CD4-positive, alpha-beta T cell (primary cell): ENCODE measurements at regions not wholly inside any gene's neighbourhood (a gene's known extent, or its start where the extent isn't known, plus 50 kb on each side); places are given as distances from the start of the nearest gene placed in this dataset.

Source experiments
- ATAC-seq: fragments of 200-7000 bp; cut with Tn5 transposase; one replicate; pipeline ENCODE4 v1.10.0; 2022; ENCODE audit warnings: mild to moderate bottlenecking; ENCODE audit not compliant: poor library complexity
- CTCF ChIA-PET: fragments of 350-600 bp; sonication (Branson Sonifier 250); formaldehyde crosslinking; loops from one replicate; lab custom pipeline; 2021; ENCODE audit warnings: antibody characterized with exemption, inconsistent platforms; lab: Charles Lee
- POLR2A ChIA-PET: fragments of 350-600 bp; sonication (Branson Sonifier 250); formaldehyde crosslinking; loops from one replicate; lab custom pipeline; 2021; ENCODE audit warnings: antibody characterized with exemption, inconsistent platforms; lab: Charles Lee
- DNase-seq, 14 experiments: peaks; one replicate each; pipeline ENCODE4 v3.0.0-alpha.2; 2013 to 2020; ENCODE audit warnings: mixed read lengths in 2 of 14
- H3K27ac ChIP-seq, 2 donors: one replicate each; pipeline versions ENCODE4 v1.5.1 to v1.7.0; 2013; ENCODE audit warnings: low read length in 2 of 2, low read depth in 1 of 2, mild to moderate bottlenecking in 1 of 2
- H3K27me3 ChIP-seq, 2 experiments: 1 replicate in 1 of 2; 2 replicates in 1 of 2; pipeline versions ENCODE4 v1.6.1 to v1.7.0; 2013; ENCODE audit warnings: low read length in 2 of 2, control low read depth in 1 of 2, mild to moderate bottlenecking in 1 of 2, moderate library complexity in 1 of 2; ENCODE audit not compliant: insufficient read depth in 2 of 2, control insufficient read depth in 1 of 2
- H3K36me3 ChIP-seq: one replicate; pipeline ENCODE4 v1.6.1; 2013; ENCODE audit warnings: low read length, control low read depth; ENCODE audit not compliant: insufficient read depth
- H3K4me1 ChIP-seq: one replicate; pipeline ENCODE4 v1.6.1; 2013; ENCODE audit warnings: low read length, control low read depth; ENCODE audit not compliant: insufficient read depth
- H3K4me3 ChIP-seq: one replicate; pipeline ENCODE4 v1.5.1; 2013; ENCODE audit warnings: mild to moderate bottlenecking, low read length, moderate library complexity
- H3K9me3 ChIP-seq, 2 experiments: 1 replicate in 1 of 2; 2 replicates in 1 of 2; pipeline versions ENCODE4 v1.6.1 to v1.7.0; 2013; ENCODE audit warnings: low read length in 2 of 2, mild to moderate bottlenecking in 2 of 2, control low read depth in 1 of 2, moderate library complexity in 1 of 2; ENCODE audit not compliant: control insufficient read depth in 1 of 2, insufficient read depth in 1 of 2
- H3K27ac Mint-ChIP-seq: one replicate; pipeline ENCODE4 v1.8.0; 2020; ENCODE audit warnings: mixed read lengths
- H3K27me3 Mint-ChIP-seq: one replicate; pipeline ENCODE4 v1.8.0; 2021; ENCODE audit warnings: mixed read lengths
- H3K36me3 Mint-ChIP-seq: one replicate; pipeline ENCODE4 v1.8.0; 2021; ENCODE audit warnings: low read depth, mixed read lengths
- H3K4me1 Mint-ChIP-seq: one replicate; pipeline ENCODE4 v1.8.0; 2021; ENCODE audit warnings: low read depth, mixed read lengths
- H3K4me3 Mint-ChIP-seq: one replicate; pipeline ENCODE4 v1.8.0; 2020; ENCODE audit warnings: mild to moderate bottlenecking, mixed read lengths
- H3K9me3 Mint-ChIP-seq: one replicate; pipeline ENCODE4 v1.8.0; 2020; ENCODE audit warnings: mixed read lengths
- intact Hi-C, 2 experiments: fragments of 100-400 bp; cut with DNase I in 1 of 2; cut with micrococcal nuclease in 1 of 2; formaldehyde crosslinking; loops; one replicate each; pipeline versions ENCODE4 v1.15.1 to v1.9.0; 2023 to 2025; cut with DNase I, micrococcal nuclease
- TF ChIP-seq, protein P1 (sequence below): fragments of 200-600 bp; IDR thresholded peaks from one replicate; pipeline ENCODE4 v1.8.0; 2022; ENCODE audit warnings: antibody characterized with exemption, mild to moderate bottlenecking

- peaks cover 44% of the 10 kb centered on the region for H3K36me3 Mint-ChIP-seq
- Histone ChIP-seq H3K9me3 (no peaks in the 10 kb centered on the region), H3K4me1 (no peaks in the 10 kb centered on the region), H3K36me3 (peaks cover 15% of the 10 kb centered on the region), H3K4me3 (no peak overlapping the region), H3K27ac (no peak overlapping the region), H3K27me3 (no peaks in the 10 kb centered on the region)
- H3K27me3 Mint-ChIP-seq, result no peaks in the 10 kb centered on the region
- ATAC-seq (no peak), DNase-seq (peak in 2 of 14 experiments; percentile 35 to 56)
- H3K9me3 Mint-ChIP-seq, result no peaks in the 10 kb centered on the region
- ChIA-PET CTCF (no interaction called here), POLR2A (no interaction called here)
- H3K4me1 Mint-ChIP-seq, result peaks cover 20% of the 10 kb centered on the region
- no peak overlapping the region for H3K4me3 Mint-ChIP-seq
- intact Hi-C loops, result no loop called here
- H3K27ac Mint-ChIP-seq, result no peak overlapping the region
- TF ChIP-seq, protein P1, sequence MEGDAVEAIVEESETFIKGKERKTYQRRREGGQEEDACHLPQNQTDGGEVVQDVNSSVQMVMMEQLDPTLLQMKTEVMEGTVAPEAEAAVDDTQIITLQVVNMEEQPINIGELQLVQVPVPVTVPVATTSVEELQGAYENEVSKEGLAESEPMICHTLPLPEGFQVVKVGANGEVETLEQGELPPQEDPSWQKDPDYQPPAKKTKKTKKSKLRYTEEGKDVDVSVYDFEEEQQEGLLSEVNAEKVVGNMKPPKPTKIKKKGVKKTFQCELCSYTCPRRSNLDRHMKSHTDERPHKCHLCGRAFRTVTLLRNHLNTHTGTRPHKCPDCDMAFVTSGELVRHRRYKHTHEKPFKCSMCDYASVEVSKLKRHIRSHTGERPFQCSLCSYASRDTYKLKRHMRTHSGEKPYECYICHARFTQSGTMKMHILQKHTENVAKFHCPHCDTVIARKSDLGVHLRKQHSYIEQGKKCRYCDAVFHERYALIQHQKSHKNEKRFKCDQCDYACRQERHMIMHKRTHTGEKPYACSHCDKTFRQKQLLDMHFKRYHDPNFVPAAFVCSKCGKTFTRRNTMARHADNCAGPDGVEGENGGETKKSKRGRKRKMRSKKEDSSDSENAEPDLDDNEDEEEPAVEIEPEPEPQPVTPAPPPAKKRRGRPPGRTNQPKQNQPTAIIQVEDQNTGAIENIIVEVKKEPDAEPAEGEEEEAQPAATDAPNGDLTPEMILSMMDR, result no peak
These were observed 62.8 kb upstream of the FOXN3 start for GRCh38 chr14:89479802-89480201.

- Mint-ChIP-seq H3K9me3 (no peaks in the 10 kb centered on the region), H3K27me3 (no peaks in the 10 kb centered on the region), H3K4me3 (no peak overlapping the region), H3K27ac (no peak overlapping the region), H3K36me3 (peaks cover 41% of the 10 kb centered on the region), H3K4me1 (peaks cover 26% of the 10 kb centered on the region)
- TF ChIP-seq, protein P1, result no peak
- Histone ChIP-seq H3K27me3 (no peaks in the 10 kb centered on the region), H3K4me1 (no peaks in the 10 kb centered on the region), H3K4me3 (no peak overlapping the region), H3K9me3 (no peaks in the 10 kb centered on the region), H3K36me3 (peaks cover 16% of the 10 kb centered on the region), H3K27ac (no peak overlapping the region)
- intact Hi-C loops, result no loop called here
- ChIA-PET POLR2A (no interaction called here), CTCF (no interaction called here)
- DNase-seq (no peak), ATAC-seq (no peak)
These were observed 60.4 kb upstream of the FOXN3 start for GRCh38 chr14:89477391-89477790.

- Mint-ChIP-seq H3K36me3 (peaks cover 42% of the 10 kb centered on the region), H3K4me3 (no peak overlapping the region), H3K27me3 (no peaks in the 10 kb centered on the region), H3K4me1 (peaks cover 29% of the 10 kb centered on the region), H3K27ac (no peak overlapping the region), H3K9me3 (no peaks in the 10 kb centered on the region)
- H3K27ac ChIP-seq, result no peak overlapping the region
- TF ChIP-seq, protein P1, result no peak
- no peaks in the 10 kb centered on the region for H3K27me3 ChIP-seq
- DNase-seq (no peak), ATAC-seq (no peak)
- ChIA-PET CTCF (no interaction called here), POLR2A (no interaction called here)
- no peak overlapping the region for H3K4me3 ChIP-seq
- intact Hi-C loops, result no loop called here
- no peaks in the 10 kb centered on the region for H3K9me3 ChIP-seq
- H3K36me3 ChIP-seq, result peaks cover 13% of the 10 kb centered on the region
- H3K4me1 ChIP-seq, result peaks cover 3% of the 10 kb centered on the region
These were observed 59.4 kb upstream of the FOXN3 start for GRCh38 chr14:89476354-89476896.
